ENCODE measurements at regions not wholly inside any gene's neighbourhood (a gene's known extent, or its start where the extent isn't known, plus 50 kb on each side); places are given as distances from the start of the nearest gene placed in this dataset.
"Not testable (repeated sequence)": the region's sequence is repeated elsewhere in the genome, so short reads cannot be mapped to it uniquely, and the experiment has no call there.

GRCh38 chr5:63089147-63089546, 510.5 kb downstream of the LRRC70 start:
- no peak for DNase-seq

GRCh38 chr5:63085561-63085960, 506.9 kb downstream of the LRRC70 start:
- no peak for DNase-seq

GRCh38 chr5:63083689-63084088, 505.1 kb downstream of the LRRC70 start:
- DNase-seq = not testable (repeated sequence)

- DNase-seq = no peak
These were observed 502.8 kb downstream of the LRRC70 start for GRCh38 chr5:63081402-63081801.

GRCh38 chr5:63070001-63070400, 491.4 kb downstream of the LRRC70 start:
- DNase-seq = no peak

GRCh38 chr5:63055421-63055820, 476.8 kb downstream of the LRRC70 start:
- DNase-seq = no peak

- DNase-seq = no peak
These were observed 474.5 kb downstream of the LRRC70 start for GRCh38 chr5:63053019-63053638.

GRCh38 chr5:63050916-63051315, 472.3 kb downstream of the LRRC70 start:
- no peak for DNase-seq

GRCh38 chr5:63049935-63050334, 471.3 kb downstream of the LRRC70 start:
- no peak for DNase-seq

- no peak for DNase-seq
These were observed 465.2 kb downstream of the LRRC70 start for GRCh38 chr5:63043792-63044191.

- no peak for DNase-seq
These were observed 453.7 kb downstream of the LRRC70 start for GRCh38 chr5:63032343-63032742.

- no peak for DNase-seq
These were observed 451.3 kb downstream of the LRRC70 start for GRCh38 chr5:63029891-63030290.

- DNase-seq = no peak
These were observed 447.1 kb downstream of the LRRC70 start for GRCh38 chr5:63025679-63026078.

- no peak for DNase-seq
These were observed 443.8 kb downstream of the LRRC70 start for GRCh38 chr5:63022403-63022802.

GRCh38 chr5:63011158-63011557, 432.5 kb downstream of the LRRC70 start:
- DNase-seq = no peak

GRCh38 chr5:63008195-63008594, 429.6 kb downstream of the LRRC70 start:
- no peak for DNase-seq

- not testable (repeated sequence) for DNase-seq
These were observed 416.2 kb downstream of the LRRC70 start for GRCh38 chr5:62994842-62995241.

GRCh38 chr5:62985749-62986148, 407.1 kb downstream of the LRRC70 start:
- DNase-seq = no peak

- DNase-seq = no peak
These were observed 403.7 kb downstream of the LRRC70 start for GRCh38 chr5:62982348-62982747.

GRCh38 chr5:62980884-62981283, 402.3 kb downstream of the LRRC70 start:
- no peak for DNase-seq

- DNase-seq = no peak
These were observed 400.9 kb downstream of the LRRC70 start for GRCh38 chr5:62979472-62979871.

GRCh38 chr5:62977661-62978060, 399.0 kb downstream of the LRRC70 start:
- no peak for DNase-seq

GRCh38 chr5:62974623-62975022, 396.0 kb downstream of the LRRC70 start:
- no peak for DNase-seq

- DNase-seq = no peak
These were observed 390.9 kb downstream of the LRRC70 start for GRCh38 chr5:62969409-62970120.

GRCh38 chr5:62964428-62964827, 385.8 kb downstream of the LRRC70 start:
- no peak for DNase-seq
